Osteocyte (in vitro differentiated cells): ENCODE measurements at regions not wholly inside any gene's neighbourhood (a gene's known extent, or its start where the extent isn't known, plus 50 kb on each side); places are given as distances from the start of the nearest gene placed in this dataset.
A peak's percentile ranks its signal among the peaks of the same experiment; 100 is the strongest.

Experiments used
- DNase-seq: peaks from one replicate; pipeline ENCODE4 v3.0.0; 2021; ENCODE audit warnings: mixed read lengths; ENCODE audit not compliant: unreplicated experiment; ENCODE audit errors: extremely low spot score
- H3K27ac Mint-ChIP-seq: one replicate; pipeline ENCODE4 v1.8.0; 2021; ENCODE audit warnings: mild to moderate bottlenecking, mixed read lengths; ENCODE audit not compliant: unreplicated experiment
- H3K27me3 Mint-ChIP-seq: one replicate; pipeline ENCODE4 v1.8.0; 2021; ENCODE audit warnings: mixed read lengths; ENCODE audit not compliant: unreplicated experiment
- H3K36me3 Mint-ChIP-seq: one replicate; pipeline ENCODE4 v1.8.0; 2021; ENCODE audit warnings: mixed read lengths; ENCODE audit not compliant: unreplicated experiment
- H3K4me1 Mint-ChIP-seq: one replicate; pipeline ENCODE4 v1.8.0; 2021; ENCODE audit warnings: mixed read lengths; ENCODE audit not compliant: unreplicated experiment
- H3K4me3 Mint-ChIP-seq: one replicate; pipeline ENCODE4 v1.8.0; 2021; ENCODE audit warnings: mild to moderate bottlenecking, moderate library complexity, mixed read lengths; ENCODE audit not compliant: unreplicated experiment
- H3K9me3 Mint-ChIP-seq: one replicate; pipeline ENCODE4 v1.8.0; 2021; ENCODE audit warnings: mixed read lengths; ENCODE audit not compliant: unreplicated experiment
- TF ChIP-seq, protein P1 (sequence below): fragments of 200-600 bp; sonication (generic); IDR thresholded peaks from 2 replicates; pipeline ENCODE4 v1.5.0; 2021; ENCODE audit warnings: antibody characterized with exemption, mild to moderate bottlenecking, moderate library complexity

GRCh38 chr6:26312096-26312463 lies 52.9 kb upstream of the BTN3A2 start:
- Mint-ChIP-seq H3K4me3 (peak overlapping the region; percentile 84), H3K36me3 (no peaks in the 10 kb centered on the region), H3K4me1 (peaks cover 33% of the 10 kb centered on the region), H3K27me3 (no peaks in the 10 kb centered on the region), H3K27ac (peak overlapping the region; percentile 84), H3K9me3 (no peaks in the 10 kb centered on the region)
- TF ChIP-seq, protein P1, sequence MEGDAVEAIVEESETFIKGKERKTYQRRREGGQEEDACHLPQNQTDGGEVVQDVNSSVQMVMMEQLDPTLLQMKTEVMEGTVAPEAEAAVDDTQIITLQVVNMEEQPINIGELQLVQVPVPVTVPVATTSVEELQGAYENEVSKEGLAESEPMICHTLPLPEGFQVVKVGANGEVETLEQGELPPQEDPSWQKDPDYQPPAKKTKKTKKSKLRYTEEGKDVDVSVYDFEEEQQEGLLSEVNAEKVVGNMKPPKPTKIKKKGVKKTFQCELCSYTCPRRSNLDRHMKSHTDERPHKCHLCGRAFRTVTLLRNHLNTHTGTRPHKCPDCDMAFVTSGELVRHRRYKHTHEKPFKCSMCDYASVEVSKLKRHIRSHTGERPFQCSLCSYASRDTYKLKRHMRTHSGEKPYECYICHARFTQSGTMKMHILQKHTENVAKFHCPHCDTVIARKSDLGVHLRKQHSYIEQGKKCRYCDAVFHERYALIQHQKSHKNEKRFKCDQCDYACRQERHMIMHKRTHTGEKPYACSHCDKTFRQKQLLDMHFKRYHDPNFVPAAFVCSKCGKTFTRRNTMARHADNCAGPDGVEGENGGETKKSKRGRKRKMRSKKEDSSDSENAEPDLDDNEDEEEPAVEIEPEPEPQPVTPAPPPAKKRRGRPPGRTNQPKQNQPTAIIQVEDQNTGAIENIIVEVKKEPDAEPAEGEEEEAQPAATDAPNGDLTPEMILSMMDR: no peak
- no peak for DNase-seq

DNA sequence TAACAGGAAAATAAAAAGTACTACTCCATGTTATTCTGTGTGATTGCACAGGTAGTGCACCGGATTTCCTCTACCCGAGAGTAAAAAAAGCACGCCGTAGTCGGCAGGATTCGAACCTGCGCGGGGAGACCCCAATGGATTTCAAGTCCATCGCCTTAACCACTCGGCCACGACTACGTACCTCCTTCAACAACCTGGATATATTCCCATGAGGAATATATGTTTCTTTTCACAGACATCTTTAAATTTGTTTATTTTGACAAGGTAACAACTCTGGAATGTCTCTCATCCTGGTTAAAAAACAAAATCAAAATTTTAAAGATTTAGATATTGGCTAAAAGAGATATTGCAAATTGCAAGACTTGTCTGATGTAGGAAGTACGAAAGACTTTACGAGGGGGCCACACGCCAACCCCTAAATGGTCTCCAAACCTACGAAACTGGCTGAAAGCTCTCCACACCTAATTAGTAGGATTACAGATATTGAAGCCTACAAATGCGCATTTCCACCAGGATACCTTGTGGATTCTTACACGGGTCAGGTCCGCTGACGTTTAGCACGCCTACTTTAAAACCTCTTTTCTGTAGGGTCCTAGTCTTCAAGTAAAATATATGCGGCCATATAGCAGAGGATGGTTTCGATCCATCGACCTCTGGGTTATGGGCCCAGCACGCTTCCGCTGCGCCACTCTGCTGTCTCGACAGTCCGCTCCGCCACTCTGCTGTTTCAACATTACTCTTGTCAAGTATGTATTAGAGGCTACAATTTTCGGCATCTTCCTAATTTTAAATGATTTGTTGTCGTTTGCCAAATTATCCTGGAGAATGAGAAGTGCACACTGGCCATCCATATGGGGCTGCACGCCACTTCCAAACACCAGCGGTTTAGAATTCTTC lies 52.2 kb upstream of the BTN3A2 start:
- DNase-seq: peak; percentile 89

More for the DNA sequence above, 52.2 kb upstream of the BTN3A2 start:
- no peaks in the 10 kb centered on the region for H3K9me3 Mint-ChIP-seq
- peaks cover 33% of the 10 kb centered on the region for H3K4me1 Mint-ChIP-seq
- peak overlapping the region; percentile 84 for H3K4me3 Mint-ChIP-seq
- peak overlapping the region; percentile 84 for H3K27ac Mint-ChIP-seq
- H3K36me3 Mint-ChIP-seq: no peaks in the 10 kb centered on the region
- H3K27me3 Mint-ChIP-seq: no peaks in the 10 kb centered on the region
- TF ChIP-seq, protein P1: no peak
